Activated CD4-positive, alpha-beta T cell treated with anti-CD3 and anti-CD28 coated beads, Interleukin-10, Interleukin-2, amounts not matched to agents 100 ng/mL and 50 ng/mL, durations not matched to agents 16 hours and 8 hours (primary cell): ENCODE measurements at regions not wholly inside any gene's neighbourhood (a gene's known extent, or its start where the extent isn't known, plus 50 kb on each side); places are given as distances from the start of the nearest gene placed in this dataset.

Source experiments
- DNase-seq: peaks from one replicate; pipeline ENCODE4 v3.0.0-alpha.2; 2020

- DNase-seq, result no peak
Measured at GRCh38 chr20:24256307-24256706, 213.1 kb upstream of the SYNDIG1 start.

- no peak for DNase-seq
Measured at GRCh38 chr20:24254480-24254879, 214.9 kb upstream of the SYNDIG1 start.

GRCh38 chr20:24253321-24253720 lies 216.1 kb upstream of the SYNDIG1 start:
- no peak for DNase-seq

- no peak for DNase-seq
Measured at GRCh38 chr20:24245094-24245493, 224.3 kb upstream of the SYNDIG1 start.

DNA sequence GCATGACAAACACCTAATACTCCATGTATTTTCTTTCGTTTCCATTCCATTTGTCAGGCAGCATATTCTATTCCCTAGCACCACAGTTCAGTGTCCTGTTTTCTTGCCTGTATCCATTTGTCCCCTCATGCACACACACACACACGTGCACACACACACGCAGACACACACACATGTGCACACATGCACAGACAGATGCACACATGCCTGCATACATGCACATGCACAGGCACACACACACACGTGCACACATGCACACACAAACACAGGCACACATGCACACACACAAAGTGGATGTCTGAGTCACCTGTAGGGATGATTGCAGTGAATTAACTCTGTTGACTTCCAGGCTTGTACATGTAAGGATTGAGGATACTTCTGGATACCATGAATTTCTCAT lies 226.7 kb upstream of the SYNDIG1 start:
- no peak for DNase-seq

DNA sequence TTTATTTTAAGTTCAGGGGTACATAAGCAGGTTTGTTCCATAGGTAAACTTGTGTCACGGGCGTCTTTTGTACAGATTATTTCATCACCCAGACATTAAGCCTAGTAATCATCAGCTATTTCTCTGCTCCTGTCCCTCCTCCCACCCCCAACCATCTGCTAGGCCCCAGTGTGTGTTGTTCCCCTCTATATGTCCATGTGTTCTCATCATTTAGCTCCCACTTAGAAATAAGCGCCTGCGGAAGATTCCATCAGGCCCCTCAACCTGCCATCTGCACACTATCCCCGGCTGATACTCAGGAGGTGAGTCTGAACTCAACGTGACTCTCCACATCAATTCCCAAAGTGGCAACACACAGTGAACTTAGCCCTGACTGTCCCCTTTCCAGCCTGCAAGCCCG lies 228.0 kb upstream of the SYNDIG1 start:
- DNase-seq, result no peak

GRCh38 chr20:24236963-24237362 lies 232.5 kb upstream of the SYNDIG1 start:
- no peak for DNase-seq

- no peak for DNase-seq
Measured at GRCh38 chr20:24236201-24236600, 233.2 kb upstream of the SYNDIG1 start.

GRCh38 chr20:24235296-24236175 lies 233.9 kb upstream of the SYNDIG1 start:
- DNase-seq, result no peak

- DNase-seq, result no peak
Measured at GRCh38 chr20:24227600-24227999, 239.0 kb upstream of the GGTLC1 start.

DNA sequence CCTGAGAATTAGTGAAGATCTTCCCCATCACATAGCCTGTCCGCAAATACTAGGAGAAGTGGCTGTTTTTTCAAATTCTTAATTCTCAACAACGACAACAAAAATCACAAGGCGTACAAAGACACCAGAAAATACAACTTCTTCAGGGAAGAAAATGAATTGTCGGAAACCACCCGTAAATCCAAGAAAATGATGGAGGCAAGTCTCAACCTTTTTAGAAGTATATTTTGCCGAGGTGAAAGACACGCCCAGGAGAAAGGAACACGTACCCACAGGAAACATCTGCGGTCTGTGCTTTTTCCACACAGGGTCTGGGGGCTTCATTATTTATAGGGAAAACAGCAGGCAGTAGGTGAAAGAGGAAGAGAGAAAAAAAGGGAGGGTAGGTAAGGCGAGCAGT lies 223.9 kb upstream of the GGTLC1 start:
- no peak for DNase-seq

GRCh38 chr20:24211972-24212371 lies 223.4 kb upstream of the GGTLC1 start:
- DNase-seq, result no peak

GRCh38 chr20:24210356-24210755 lies 221.8 kb upstream of the GGTLC1 start:
- no peak for DNase-seq

- no peak for DNase-seq
Measured at GRCh38 chr20:24208652-24209051, 220.1 kb upstream of the GGTLC1 start.

- no peak for DNase-seq
Measured at GRCh38 chr20:24207803-24208300, 219.3 kb upstream of the GGTLC1 start.

- DNase-seq, result no peak
Measured at GRCh38 chr20:24206995-24207394, 218.4 kb upstream of the GGTLC1 start.

GRCh38 chr20:24203526-24204183 lies 215.1 kb upstream of the GGTLC1 start:
- DNase-seq, result no peak

DNA sequence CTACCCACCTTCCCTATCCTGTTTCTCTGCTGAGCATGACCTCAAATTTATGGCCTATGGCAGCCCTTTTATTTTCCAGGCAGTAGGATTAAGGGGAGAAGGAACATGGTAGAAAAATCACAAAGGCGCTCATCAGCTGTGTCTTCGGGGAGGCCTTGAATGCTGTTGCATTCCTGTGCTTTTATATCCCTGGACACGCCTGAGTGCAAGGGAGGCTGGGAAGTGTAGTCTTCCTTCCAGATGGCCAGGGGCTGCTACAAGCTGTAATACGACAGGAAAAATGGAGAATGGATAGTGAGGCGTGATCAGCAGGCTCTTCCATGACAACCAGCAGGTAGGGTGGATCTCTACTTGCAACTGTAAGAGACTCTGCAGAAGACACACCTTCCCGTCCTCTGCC lies 210.9 kb upstream of the GGTLC1 start:
- DNase-seq, result no peak

- no peak for DNase-seq
Measured at GRCh38 chr20:24194143-24194542, 205.6 kb upstream of the GGTLC1 start.

DNA sequence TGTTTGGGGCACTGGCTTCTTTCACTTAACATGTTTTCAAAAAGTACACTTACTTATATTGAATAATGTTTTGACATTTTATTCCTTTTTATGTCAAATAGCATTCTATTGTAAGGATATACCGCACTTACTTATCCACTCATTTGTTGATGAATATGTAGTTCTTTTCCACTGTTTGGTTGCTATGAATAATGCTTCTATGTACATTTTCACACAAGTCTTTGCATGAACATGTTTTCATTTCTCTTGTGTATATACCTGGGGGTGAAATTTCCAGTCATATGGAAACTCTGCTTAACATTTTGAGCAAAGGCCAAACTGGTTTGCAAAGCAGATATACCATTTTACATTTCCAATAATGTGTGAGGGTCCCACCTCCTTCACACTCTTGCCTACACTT lies 202.3 kb upstream of the GGTLC1 start:
- no peak for DNase-seq

DNA sequence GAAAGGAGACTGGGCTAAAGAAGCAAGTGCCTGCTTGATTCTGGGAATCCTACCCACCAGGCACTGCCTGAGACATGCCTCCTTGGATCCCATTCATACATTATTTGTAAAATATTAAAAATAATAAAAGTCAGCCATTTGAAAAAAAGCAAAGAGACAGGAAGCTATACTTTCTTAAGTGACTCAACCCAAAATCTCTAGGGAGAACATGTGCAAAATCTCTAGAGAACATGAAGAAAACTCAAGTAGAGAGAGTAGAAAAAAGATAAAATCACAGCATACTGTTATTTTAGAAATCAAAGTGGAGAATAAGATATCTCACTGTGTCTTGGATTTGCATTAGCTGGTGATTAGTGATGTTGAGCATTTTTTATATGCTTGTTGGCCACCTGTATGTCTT lies 197.2 kb upstream of the GGTLC1 start:
- no peak for DNase-seq

DNA sequence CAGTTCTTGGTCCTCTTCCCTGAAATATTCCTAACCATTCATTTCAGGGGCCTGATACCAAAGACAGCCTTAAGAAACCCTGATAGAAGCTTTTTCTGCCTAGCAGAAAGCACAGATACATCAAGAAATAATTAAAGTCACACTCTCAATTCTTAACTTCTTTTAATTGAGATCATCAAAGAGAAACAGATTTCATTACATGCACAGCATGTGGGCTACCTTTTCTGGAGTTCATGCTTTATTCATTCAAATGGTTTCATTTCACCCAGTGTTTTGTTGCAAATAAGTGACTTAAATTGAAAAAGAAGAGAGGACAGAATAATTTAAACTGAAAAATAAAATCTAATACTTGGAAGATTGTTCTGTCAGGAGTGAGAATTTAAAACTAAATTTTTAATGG lies 192.6 kb upstream of the GGTLC1 start:
- DNase-seq, result no peak

GRCh38 chr20:24169256-24169655 lies 180.7 kb upstream of the GGTLC1 start:
- DNase-seq, result no peak

GRCh38 chr20:24166412-24166811 lies 177.8 kb upstream of the GGTLC1 start:
- no peak for DNase-seq

GRCh38 chr20:24166123-24166381 lies 177.5 kb upstream of the GGTLC1 start:
- DNase-seq, result no peak
